ENCODE measurements at regions not wholly inside any gene's neighbourhood (a gene's known extent, or its start where the extent isn't known, plus 50 kb on each side); places are given as distances from the start of the nearest gene placed in this dataset.

DNA sequence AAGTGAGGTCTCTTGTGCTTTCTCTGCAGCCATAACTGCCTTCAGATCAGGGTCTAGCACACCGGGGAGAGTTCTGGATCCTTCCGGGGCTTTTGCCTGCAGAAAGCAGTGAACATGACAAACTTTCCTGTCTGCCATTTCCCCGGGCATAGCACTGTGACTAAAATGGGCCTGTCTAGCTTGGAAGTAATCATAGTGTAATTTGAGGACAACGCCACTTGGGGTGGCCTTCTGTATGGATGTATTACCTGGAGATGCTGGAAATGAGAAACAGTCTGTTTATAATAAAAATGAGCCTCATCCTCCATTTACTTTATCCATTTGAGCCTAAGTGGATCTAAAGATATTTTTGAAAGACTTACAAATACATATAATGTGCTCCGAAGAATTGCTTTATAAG lies 453.7 kb downstream of the VRK1 start:
- no peak overlapping the region for H3K4me3 Mint-ChIP-seq
- Histone ChIP-seq H3K27ac (ENCODE audit: low read length) (no peak overlapping the region), H3K27me3 (ENCODE audit: control insufficient read depth, insufficient read depth, low read length) (no peaks in the 10 kb centered on the region), H3K4me3 (ENCODE audit: low read length) (no peak overlapping the region), H3K4me1 (ENCODE audit: control insufficient read depth, insufficient read depth, low read length) (peaks cover 9% of the 10 kb centered on the region), H3K9me3 (ENCODE audit: control insufficient read depth, insufficient read depth, low read length) (no peaks in the 10 kb centered on the region), H3K36me3 (ENCODE audit: control insufficient read depth, insufficient read depth, low read length) (no peaks in the 10 kb centered on the region)
- 54% methylated on average over 3 of the region's 5 CpGs for WGBS (ENCODE audit: insufficient coverage)
- no peak overlapping the region for H3K27ac Mint-ChIP-seq
- H3K36me3 Mint-ChIP-seq = no peaks in the 10 kb centered on the region
- ATAC-seq (no peak), DNase-seq (no peak)
- intact Hi-C loops (cut with micrococcal nuclease) = no loop called here
- TF ChIP-seq, protein P1, sequence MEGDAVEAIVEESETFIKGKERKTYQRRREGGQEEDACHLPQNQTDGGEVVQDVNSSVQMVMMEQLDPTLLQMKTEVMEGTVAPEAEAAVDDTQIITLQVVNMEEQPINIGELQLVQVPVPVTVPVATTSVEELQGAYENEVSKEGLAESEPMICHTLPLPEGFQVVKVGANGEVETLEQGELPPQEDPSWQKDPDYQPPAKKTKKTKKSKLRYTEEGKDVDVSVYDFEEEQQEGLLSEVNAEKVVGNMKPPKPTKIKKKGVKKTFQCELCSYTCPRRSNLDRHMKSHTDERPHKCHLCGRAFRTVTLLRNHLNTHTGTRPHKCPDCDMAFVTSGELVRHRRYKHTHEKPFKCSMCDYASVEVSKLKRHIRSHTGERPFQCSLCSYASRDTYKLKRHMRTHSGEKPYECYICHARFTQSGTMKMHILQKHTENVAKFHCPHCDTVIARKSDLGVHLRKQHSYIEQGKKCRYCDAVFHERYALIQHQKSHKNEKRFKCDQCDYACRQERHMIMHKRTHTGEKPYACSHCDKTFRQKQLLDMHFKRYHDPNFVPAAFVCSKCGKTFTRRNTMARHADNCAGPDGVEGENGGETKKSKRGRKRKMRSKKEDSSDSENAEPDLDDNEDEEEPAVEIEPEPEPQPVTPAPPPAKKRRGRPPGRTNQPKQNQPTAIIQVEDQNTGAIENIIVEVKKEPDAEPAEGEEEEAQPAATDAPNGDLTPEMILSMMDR (IDR thresholded peaks at IDR 0.05) = no peak
- H3K27me3 Mint-ChIP-seq (ENCODE audit: low read depth in 2 of 2) = peaks cover 11 to 16% of the 10 kb centered on the region in 2 donors
- peaks cover 31 to 34% of the 10 kb centered on the region in 2 donors for H3K4me1 Mint-ChIP-seq
- H3K9me3 Mint-ChIP-seq = no peaks in the 10 kb centered on the region

GRCh38 chr14:97251491-97252155 lies 454.4 kb downstream of the VRK1 start:
- peak in 2 of 3 donors; percentile 30 to 34 for ATAC-seq

GRCh38 chr14:97253756-97254155 lies 456.6 kb downstream of the VRK1 start:
- ATAC-seq (no peak), DNase-seq (no peak)
- Mint-ChIP-seq H3K36me3 (no peaks in the 10 kb centered on the region), H3K27me3 (ENCODE audit: low read depth in 2 of 2) (peaks cover 6 to 11% of the 10 kb centered on the region in 2 donors), H3K9me3 (no peaks in the 10 kb centered on the region), H3K4me1 (peaks cover 31 to 34% of the 10 kb centered on the region in 2 donors), H3K4me3 (no peak overlapping the region), H3K27ac (no peak overlapping the region)
- intact Hi-C loops (cut with micrococcal nuclease) = no loop called here
- no peaks in the 10 kb centered on the region for H3K27me3 ChIP-seq (ENCODE audit: control insufficient read depth, insufficient read depth, low read length)
- WGBS (ENCODE audit: insufficient coverage) = 4% methylated on average over 3 of the region's 3 CpGs
- no peaks in the 10 kb centered on the region for H3K9me3 ChIP-seq (ENCODE audit: control insufficient read depth, insufficient read depth, low read length)
- H3K4me1 ChIP-seq (ENCODE audit: control insufficient read depth, insufficient read depth, low read length) = peaks cover 9% of the 10 kb centered on the region
- H3K36me3 ChIP-seq (ENCODE audit: control insufficient read depth, insufficient read depth, low read length) = no peaks in the 10 kb centered on the region
- H3K27ac ChIP-seq (ENCODE audit: low read length) = no peak overlapping the region
- no peak overlapping the region for H3K4me3 ChIP-seq (ENCODE audit: low read length)
- TF ChIP-seq, protein P1 (IDR thresholded peaks at IDR 0.05) = no peak

More at GRCh38 chr14:97251491-97252155, 454.4 kb downstream of the VRK1 start:
- Mint-ChIP-seq H3K27me3 (ENCODE audit: low read depth in 2 of 2) (peaks cover 11 to 16% of the 10 kb centered on the region in 2 donors), H3K4me3 (peak overlapping the region; percentile 4), H3K27ac (no peak overlapping the region), H3K9me3 (no peaks in the 10 kb centered on the region), H3K36me3 (no peaks in the 10 kb centered on the region), H3K4me1 (peaks cover 31 to 34% of the 10 kb centered on the region in 2 donors)
- no peaks in the 10 kb centered on the region for H3K9me3 ChIP-seq (ENCODE audit: control insufficient read depth, insufficient read depth, low read length)
- DNase-seq = no peak
- no peaks in the 10 kb centered on the region for H3K27me3 ChIP-seq (ENCODE audit: control insufficient read depth, insufficient read depth, low read length)
- intact Hi-C loops (cut with micrococcal nuclease) = no loop called here
- H3K4me1 ChIP-seq (ENCODE audit: control insufficient read depth, insufficient read depth, low read length) = peaks cover 9% of the 10 kb centered on the region
- no peaks in the 10 kb centered on the region for H3K36me3 ChIP-seq (ENCODE audit: control insufficient read depth, insufficient read depth, low read length)
- WGBS (ENCODE audit: insufficient coverage) = 7% methylated on average over 9 of the region's 9 CpGs
- H3K27ac ChIP-seq (ENCODE audit: low read length) = no peak overlapping the region
- TF ChIP-seq, protein P1 (IDR thresholded peaks at IDR 0.05) = no peak
- H3K4me3 ChIP-seq (ENCODE audit: low read length) = no peak overlapping the region

DNA sequence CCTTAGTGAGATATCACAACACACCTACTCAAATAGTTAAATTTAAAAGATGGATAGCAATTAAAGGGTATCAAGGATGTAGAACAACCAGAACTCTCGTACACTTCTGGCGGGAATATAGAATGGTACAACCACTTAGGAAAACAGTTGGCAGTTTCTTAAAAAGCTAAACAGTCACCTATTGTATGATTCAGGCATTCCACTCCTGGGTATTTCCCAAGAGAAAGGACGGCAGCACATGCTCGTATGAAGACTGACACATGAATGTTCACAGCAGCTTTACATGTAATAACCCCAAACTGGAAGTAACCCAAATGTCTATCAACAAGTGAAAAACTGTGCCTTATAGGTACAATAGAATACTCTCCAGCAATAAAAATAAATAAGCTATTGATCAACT lies 465.2 kb downstream of the VRK1 start:
- Mint-ChIP-seq H3K27ac (no peak overlapping the region), H3K27me3 (ENCODE audit: low read depth in 2 of 2) (peaks cover 0 to 5% of the 10 kb centered on the region in 2 donors), H3K9me3 (peaks cover 0 to 3% of the 10 kb centered on the region in 2 donors), H3K4me1 (no peaks in the 10 kb centered on the region), H3K36me3 (peaks cover 6% of the 10 kb centered on the region), H3K4me3 (no peak overlapping the region)
- 97% methylated on average over 4 of the region's 4 CpGs for WGBS (ENCODE audit: insufficient coverage)
- Histone ChIP-seq H3K27me3 (ENCODE audit: control insufficient read depth, insufficient read depth, low read length) (no peaks in the 10 kb centered on the region), H3K4me3 (ENCODE audit: low read length) (no peak overlapping the region), H3K9me3 (ENCODE audit: control insufficient read depth, insufficient read depth, low read length) (no peaks in the 10 kb centered on the region), H3K27ac (ENCODE audit: low read length) (no peak overlapping the region), H3K4me1 (ENCODE audit: control insufficient read depth, insufficient read depth, low read length) (no peaks in the 10 kb centered on the region), H3K36me3 (ENCODE audit: control insufficient read depth, insufficient read depth, low read length) (no peaks in the 10 kb centered on the region)
- DNase-seq = no peak
- no peak for ATAC-seq
- TF ChIP-seq, protein P1 (IDR thresholded peaks at IDR 0.05) = no peak
- intact Hi-C loops (cut with micrococcal nuclease) = no loop called here
